HL-60 (cell line): ENCODE measurements at regions not wholly inside any gene's neighbourhood (a gene's known extent, or its start where the extent isn't known, plus 50 kb on each side); places are given as distances from the start of the nearest gene placed in this dataset.

Experiments used
- DNase-seq, 2 experiments: peaks; one replicate each; pipeline ENCODE4 v3.0.0-alpha.2; 2010 to 2020; ENCODE audit warnings: low read depth in 1 of 2, low spot score in 1 of 2
- H3K27ac ChIP-seq: fragments of 250-450 bp; sonication (Bioruptor Pico); replicated peaks from 2 replicates; pipeline ENCODE4 v1.5.1; 2020; ENCODE audit warnings: mild to moderate bottlenecking, moderate library complexity
- H3K27me3 ChIP-seq: fragments of 250-450 bp; sonication (Bioruptor Pico); 2 replicates; pipeline ENCODE4 v1.5.1; 2021; ENCODE audit warnings: mild to moderate bottlenecking, moderate library complexity; ENCODE audit not compliant: insufficient read depth, poor library complexity, severe bottlenecking
- H3K4me3 ChIP-seq: replicated peaks from 2 replicates; pipeline ENCODE4 v1.5.1; 2011; ENCODE audit warnings: mild to moderate bottlenecking, control low read depth, low read length; ENCODE audit not compliant: insufficient read depth
- CTCF ChIP-seq: IDR thresholded peaks from one replicate; pipeline ENCODE4 v1.5.1; 2011; ENCODE audit warnings: low read length, control low read depth, inconsistent platforms; ENCODE audit not compliant: insufficient read depth
- GABPA ChIP-seq: IDR thresholded peaks from 2 replicates; pipeline ENCODE4 v1.6.1; 2012; ENCODE audit warnings: low read depth
- POLR2AphosphoS5 ChIP-seq: IDR thresholded peaks from 2 replicates; pipeline ENCODE4 v1.6.1; 2012; ENCODE audit warnings: low read depth
- REST ChIP-seq: IDR thresholded peaks from 2 replicates; pipeline ENCODE4 v1.6.1; 2012; ENCODE audit warnings: low read depth; ENCODE audit not compliant: insufficient replicate concordance
- SPI1 ChIP-seq: IDR thresholded peaks from 2 replicates; pipeline ENCODE4 v1.6.1; 2012; ENCODE audit warnings: low read depth, mild to moderate bottlenecking, borderline replicate concordance

- no peak overlapping the region; the same call in 1 of the 2 replicates for H3K4me3 ChIP-seq
- TF ChIP-seq CTCF, result no peak
- no peak for TF ChIP-seq GABPA
- no peak for TF ChIP-seq REST
- TF ChIP-seq POLR2AphosphoS5, result 0 out of 2 replicates have a peak, but pooled peaks have one; percentile 43
- peak; percentile 97 for TF ChIP-seq SPI1
- peak; percentile 21 to 82 for DNase-seq
- H3K27me3 ChIP-seq, result no peaks in the 10 kb centered on the region
- peak overlapping the region; percentile 69 for H3K27ac ChIP-seq
These were observed 60.1 kb upstream of the MYCBP2 start for GRCh38 chr13:77386880-77387606.

GRCh38 chr13:77386046-77386445, 59.2 kb upstream of the MYCBP2 start:
- no peaks in the 10 kb centered on the region for H3K27me3 ChIP-seq
- no peak for DNase-seq
- H3K27ac ChIP-seq, result no peak overlapping the region
- TF ChIP-seq GABPA, result no peak
- no peak for TF ChIP-seq SPI1
- no peak for TF ChIP-seq REST
- no peak for TF ChIP-seq POLR2AphosphoS5
- no peak for TF ChIP-seq CTCF
- H3K4me3 ChIP-seq, result no peak overlapping the region

- Histone ChIP-seq H3K27me3 (no peaks in the 10 kb centered on the region), H3K27ac (no peak overlapping the region), H3K4me3 (no peak overlapping the region)
- no peak for TF ChIP-seq SPI1
- no peak for DNase-seq
These were observed 58.1 kb upstream of the MYCBP2 start for GRCh38 chr13:77384999-77385398.

GRCh38 chr13:77383097-77383496, 56.2 kb upstream of the MYCBP2 start:
- TF ChIP-seq REST, result no peak
- no peak for TF ChIP-seq POLR2AphosphoS5
- TF ChIP-seq SPI1, result no peak
- no peaks in the 10 kb centered on the region for H3K27me3 ChIP-seq
- H3K4me3 ChIP-seq, result no peak overlapping the region
- H3K27ac ChIP-seq, result no peak overlapping the region
- no peak for DNase-seq
